ENCODE measurements at regions not wholly inside any gene's neighbourhood (a gene's known extent, or its start where the extent isn't known, plus 50 kb on each side); places are given as distances from the start of the nearest gene placed in this dataset.

- TF ChIP-seq HOXB13 (CRISPR knock-in tag; IDR thresholded peaks at IDR 0.05; ENCODE audit: low read depth) (no peak), HEYL (CRISPR knock-in tag; IDR thresholded peaks at IDR 0.05) (no peak), EHMT2 (IDR thresholded peaks at IDR 0.05; ENCODE audit: low read depth) (no peak), CEBPB (IDR thresholded peaks at IDR 0.05) (no peak)
- POLR2A ChIA-PET, result no interaction called here
- ATAC-seq (no peak), DNase-seq (ENCODE audit: low read depth in 1 of 2, low spot score in 1 of 2) (no peak), FAIRE-seq (no peak)
- no peak overlapping the region for H3K27ac ChIP-seq
- H3K4me3 ChIP-seq, result no peak overlapping the region
- H3K9me3 ChIP-seq, result peaks cover 19% of the 10 kb centered on the region
- CTCF ChIA-PET, result interaction anchor here (1.3 to 1.7 kb wide), 2 partner anchors 13 kb away, joined by 3 to 5 read pairs; no protein-coding TSS in a partner anchor
- no peak overlapping the region for H3K4me2 ChIP-seq
- no peaks in the 10 kb centered on the region for H3K4me1 ChIP-seq
- WGBS (ENCODE audit: missing lambda C conversion rate), result 15% methylated on average over 3 of the region's 3 CpGs
Measured at GRCh38 chr7:26479581-26479980, 187.9 kb downstream of the SNX10 start.

GRCh38 chr7:26480156-26480555 is 188.5 kb downstream of the SNX10 start:
- FAIRE-seq (no peak), DNase-seq (ENCODE audit: low read depth in 1 of 2, low spot score in 1 of 2) (no peak), ATAC-seq (no peak)
- WGBS (ENCODE audit: missing lambda C conversion rate), result 29% methylated on average over 9 of the region's 9 CpGs
- Histone ChIP-seq H3K9me3 (peaks cover 23% of the 10 kb centered on the region), H3K4me1 (no peaks in the 10 kb centered on the region), H3K4me3 (no peak overlapping the region), H3K4me2 (no peak overlapping the region), H3K27ac (no peak overlapping the region)
- POLR2A ChIA-PET, result no interaction called here
- CTCF ChIA-PET, result interaction anchor here (1.3 to 1.7 kb wide), 2 partner anchors 13 to 14 kb away, joined by 3 to 5 read pairs; no protein-coding TSS in a partner anchor
- TF ChIP-seq EHF (CRISPR knock-in tag; IDR thresholded peaks at IDR 0.05) (no peak), MYC (IDR thresholded peaks at IDR 0.05; ENCODE audit: borderline replicate concordance, low read length) (no peak), ZNF302 (CRISPR knock-in tag; IDR thresholded peaks at IDR 0.05) (no peak), GATA3 (IDR thresholded peaks at IDR 0.05; ENCODE audit: borderline replicate concordance) (no peak), ZC3H11A (IDR thresholded peaks at IDR 0.05) (no peak), EP300 (IDR thresholded peaks at IDR 0.05) (no peak), POLR2AphosphoS2 (conservative IDR thresholded peaks at IDR 0.05; ENCODE audit: low read length) (no peak), BHLHE40 (IDR thresholded peaks at IDR 0.05; ENCODE audit: low read depth, low read length) (no peak), RFX5 (IDR thresholded peaks at IDR 0.05) (no peak), HMGXB4 (CRISPR knock-in tag; IDR thresholded peaks at IDR 0.05; ENCODE audit: borderline replicate concordance) (no peak), NPAS2 (CRISPR knock-in tag; IDR thresholded peaks at IDR 0.05; ENCODE audit: borderline replicate concordance) (no peak), JUN (IDR thresholded peaks at IDR 0.05) (no peak), FOSB (CRISPR knock-in tag; IDR thresholded peaks at IDR 0.05) (no peak), ZSCAN20 (CRISPR knock-in tag; IDR thresholded peaks at IDR 0.05) (no peak), HEYL (CRISPR knock-in tag; IDR thresholded peaks at IDR 0.05) (no peak), MAFK (IDR thresholded peaks at IDR 0.05; ENCODE audit: partially characterized antibody) (no peak), HES2 (IDR thresholded peaks at IDR 0.05) (no peak), RNF2 (IDR thresholded peaks at IDR 0.05; ENCODE audit: borderline replicate concordance, low read depth) (no peak), NR3C1 (IDR thresholded peaks at IDR 0.05) (no peak), PHF8 (IDR thresholded peaks at IDR 0.05; ENCODE audit: borderline replicate concordance, low read depth) (no peak)

- no peak overlapping the region for H3K4me2 ChIP-seq
- no peaks in the 10 kb centered on the region for H3K4me1 ChIP-seq
- TF ChIP-seq POLR2A (IDR thresholded peaks at IDR 0.05; ENCODE audit: low read length) (no peak), BCL3 (IDR thresholded peaks at IDR 0.05) (no peak), HOXB5 (CRISPR knock-in tag; IDR thresholded peaks at IDR 0.05) (no peak), CTCF (IDR thresholded peaks at IDR 0.05) (no peak), ZFP36 (IDR thresholded peaks at IDR 0.05; ENCODE audit: borderline replicate concordance, partially characterized antibody) (no peak)
- no peak overlapping the region for H3K27ac ChIP-seq
- FAIRE-seq (no peak), ATAC-seq (no peak), DNase-seq (ENCODE audit: low read depth in 1 of 2, low spot score in 1 of 2) (no peak)
- ChIA-PET CTCF (interaction anchor here (1.0 to 1.2 kb wide), 2 partner anchors 10 to 114 kb away, joined by 3 read pairs; no protein-coding TSS in a partner anchor), POLR2A (no interaction called here)
- H3K4me3 ChIP-seq, result no peak overlapping the region
- 5% methylated on average over 3 of the region's 3 CpGs for WGBS (ENCODE audit: missing lambda C conversion rate)
- H3K9me3 ChIP-seq, result peaks cover 27% of the 10 kb centered on the region
Measured at GRCh38 chr7:26482927-26483326, 191.3 kb downstream of the SNX10 start.

Data from A549 (cell line).